ENCODE measurements at regions not wholly inside any gene's neighbourhood (a gene's known extent, or its start where the extent isn't known, plus 50 kb on each side); places are given as distances from the start of the nearest gene placed in this dataset.

DNA sequence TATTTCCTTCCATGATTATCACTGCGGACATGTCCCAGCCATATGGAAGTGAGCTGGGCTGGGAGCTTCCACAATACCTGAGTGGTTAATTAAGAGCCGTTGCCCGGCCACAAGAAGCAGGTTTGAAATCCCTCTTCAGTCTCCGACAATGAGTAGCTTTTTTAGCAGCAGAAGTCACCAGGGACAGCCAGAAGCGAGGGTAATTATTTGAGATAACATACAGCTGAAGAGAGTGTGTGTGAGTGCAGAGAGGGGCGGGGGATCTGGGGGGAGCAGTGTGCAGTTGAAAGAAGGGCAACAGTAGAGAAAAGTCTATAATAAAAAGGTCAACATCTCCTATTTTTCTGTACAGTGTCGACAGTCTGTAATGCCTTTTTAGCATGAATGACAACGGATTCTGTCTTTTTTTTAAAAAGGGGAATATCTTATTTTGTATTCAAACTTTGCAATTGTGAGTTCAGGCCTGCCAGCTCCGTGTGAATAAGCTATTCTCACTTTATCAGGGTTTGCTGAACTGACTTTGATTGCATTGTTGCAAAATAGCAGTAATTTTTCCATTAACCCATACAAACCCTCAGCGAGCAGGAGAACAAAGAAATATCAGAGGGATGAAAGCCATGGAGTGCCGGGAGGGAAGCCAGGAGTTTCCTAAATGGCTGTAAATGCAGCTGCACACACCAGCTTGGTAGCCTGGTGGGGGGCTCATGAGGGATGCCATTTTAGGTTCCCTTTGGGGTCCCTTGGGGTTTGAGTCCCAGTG lies 220.3 kb upstream of the IRX3 start:
- TF ChIP-seq, protein P1, sequence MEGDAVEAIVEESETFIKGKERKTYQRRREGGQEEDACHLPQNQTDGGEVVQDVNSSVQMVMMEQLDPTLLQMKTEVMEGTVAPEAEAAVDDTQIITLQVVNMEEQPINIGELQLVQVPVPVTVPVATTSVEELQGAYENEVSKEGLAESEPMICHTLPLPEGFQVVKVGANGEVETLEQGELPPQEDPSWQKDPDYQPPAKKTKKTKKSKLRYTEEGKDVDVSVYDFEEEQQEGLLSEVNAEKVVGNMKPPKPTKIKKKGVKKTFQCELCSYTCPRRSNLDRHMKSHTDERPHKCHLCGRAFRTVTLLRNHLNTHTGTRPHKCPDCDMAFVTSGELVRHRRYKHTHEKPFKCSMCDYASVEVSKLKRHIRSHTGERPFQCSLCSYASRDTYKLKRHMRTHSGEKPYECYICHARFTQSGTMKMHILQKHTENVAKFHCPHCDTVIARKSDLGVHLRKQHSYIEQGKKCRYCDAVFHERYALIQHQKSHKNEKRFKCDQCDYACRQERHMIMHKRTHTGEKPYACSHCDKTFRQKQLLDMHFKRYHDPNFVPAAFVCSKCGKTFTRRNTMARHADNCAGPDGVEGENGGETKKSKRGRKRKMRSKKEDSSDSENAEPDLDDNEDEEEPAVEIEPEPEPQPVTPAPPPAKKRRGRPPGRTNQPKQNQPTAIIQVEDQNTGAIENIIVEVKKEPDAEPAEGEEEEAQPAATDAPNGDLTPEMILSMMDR (conservative IDR thresholded peaks at IDR 0.05 in 1 of 2, IDR thresholded peaks at IDR 0.05 in 1 of 2; ENCODE audit: extremely low read depth in 1 of 2, insufficient read depth in 1 of 2, low read depth in 1 of 2, low read length in 2 of 2): no peak
- TF ChIP-seq EZH2 (IDR thresholded peaks at IDR 0.05; ENCODE audit: borderline replicate concordance, low read length): no peak
